ENCODE measurements at regions not wholly inside any gene's neighbourhood (a gene's known extent, or its start where the extent isn't known, plus 50 kb on each side); places are given as distances from the start of the nearest gene placed in this dataset.

DNA sequence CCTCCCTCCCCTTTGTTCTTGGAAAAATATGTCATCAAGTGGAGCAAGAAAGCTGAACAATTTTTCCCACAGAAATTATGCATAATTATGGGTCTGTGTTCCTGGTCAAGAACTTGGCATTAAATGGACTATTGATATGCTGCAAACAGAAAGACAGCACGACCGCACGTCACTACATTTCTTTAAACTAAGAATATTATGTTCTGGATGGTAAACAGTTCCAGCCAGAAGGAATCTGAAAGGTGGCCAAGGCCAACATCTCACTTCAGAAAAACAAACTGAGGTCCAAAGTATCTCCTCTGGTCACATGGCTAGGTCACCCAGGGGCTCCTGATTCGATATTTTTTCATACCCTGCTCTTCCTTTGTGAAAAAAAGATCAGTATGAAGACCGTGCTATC is 173.3 kb upstream of the GAS1 start (continued):
- no peak for TF ChIP-seq BRCA1 (IDR thresholded peaks at IDR 0.05; ENCODE audit: low read depth, low read length)
